Activated CD4-positive, alpha-beta memory T cell treated with anti-CD3 and anti-CD28 coated beads for 36 hours (primary cell): ENCODE measurements at regions not wholly inside any gene's neighbourhood (a gene's known extent, or its start where the extent isn't known, plus 50 kb on each side); places are given as distances from the start of the nearest gene placed in this dataset.
"Not testable (repeated sequence)": the region's sequence is repeated elsewhere in the genome, so short reads cannot be mapped to it uniquely, and the experiment has no call there.

Experiments used
- CTCF ChIA-PET: fragments of 350-600 bp; sonication (Branson Sonifier 250); formaldehyde crosslinking; loops from one replicate; lab custom pipeline; 2021; ENCODE audit warnings: antibody characterized with exemption, inconsistent platforms; lab: Charles Lee
- POLR2A ChIA-PET: fragments of 350-600 bp; sonication (Branson Sonifier 250); formaldehyde crosslinking; loops from one replicate; lab custom pipeline; 2021; ENCODE audit warnings: antibody characterized with exemption; lab: Charles Lee
- DNase-seq: peaks from one replicate; pipeline ENCODE4 v3.0.0-alpha.2; 2020
- H3K27ac Mint-ChIP-seq: one replicate; pipeline ENCODE4 v1.8.0; 2021; ENCODE audit warnings: mixed read lengths
- H3K27me3 Mint-ChIP-seq: one replicate; pipeline ENCODE4 v1.8.0; 2021; ENCODE audit warnings: mixed read lengths
- H3K36me3 Mint-ChIP-seq: one replicate; pipeline ENCODE4 v1.8.0; 2021; ENCODE audit warnings: mixed read lengths
- H3K4me1 Mint-ChIP-seq: one replicate; pipeline ENCODE4 v1.8.0; 2021; ENCODE audit warnings: low read depth, mixed read lengths
- H3K4me3 Mint-ChIP-seq: one replicate; pipeline ENCODE4 v1.8.0; 2021; ENCODE audit warnings: mild to moderate bottlenecking, mixed read lengths
- H3K9me3 Mint-ChIP-seq: one replicate; pipeline ENCODE4 v1.8.0; 2021; ENCODE audit warnings: mixed read lengths
- intact Hi-C: fragments of 100-400 bp; cut with micrococcal nuclease; formaldehyde crosslinking; loops from one replicate; pipeline ENCODE4 v1.15.1; 2023

DNA sequence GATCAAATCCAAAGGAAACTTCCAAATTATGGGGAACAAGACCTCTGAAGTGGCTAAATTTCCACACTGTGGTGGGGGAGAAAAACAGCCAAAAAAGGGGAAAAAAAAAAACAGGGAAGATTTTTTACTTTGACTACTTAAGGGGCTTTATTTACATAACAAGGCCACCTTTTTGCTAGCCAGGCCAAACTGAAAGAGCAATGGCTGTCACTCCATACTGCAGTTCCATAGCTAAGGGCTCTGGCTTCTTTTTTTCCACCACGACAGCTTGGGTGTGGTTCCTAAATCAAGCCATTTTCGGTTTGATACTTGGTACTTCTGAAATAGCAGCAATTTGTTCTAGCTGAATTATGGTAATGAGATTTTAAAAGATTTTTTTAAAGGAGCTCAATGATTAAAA lies 76.4 kb upstream of the ANTXRL start:
- CTCF ChIA-PET, H3K27ac Mint-ChIP-seq, H3K36me3 Mint-ChIP-seq, intact Hi-C loops, H3K27me3 Mint-ChIP-seq, H3K4me3 Mint-ChIP-seq, DNase-seq, H3K4me1 Mint-ChIP-seq, H3K9me3 Mint-ChIP-seq, POLR2A ChIA-PET: not testable (repeated sequence)

DNA sequence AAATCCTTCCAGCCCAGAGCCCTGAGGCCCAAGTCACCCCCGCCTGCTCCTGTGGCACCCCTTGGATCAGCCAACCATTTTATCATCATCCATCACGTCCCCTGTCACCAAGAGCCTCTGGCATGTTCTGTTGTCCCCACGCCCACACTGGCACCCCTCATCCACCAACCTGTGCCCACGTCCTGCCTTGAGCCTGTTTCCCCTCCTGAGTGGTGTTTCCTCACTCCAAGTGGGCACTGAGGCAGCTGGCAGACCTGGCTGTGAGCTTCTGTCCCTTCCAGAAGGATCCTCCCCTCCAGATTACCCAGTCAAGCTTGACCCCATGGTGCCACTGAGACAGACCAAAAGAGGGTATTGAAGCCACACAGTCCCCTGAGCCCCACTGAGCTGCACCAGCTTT lies 71.4 kb upstream of the ANTXRL start:
- Mint-ChIP-seq H3K36me3 (peaks cover 10% of the 10 kb centered on the region), H3K4me3 (no peak overlapping the region), H3K27me3 (no peaks in the 10 kb centered on the region), H3K9me3 (no peaks in the 10 kb centered on the region), H3K27ac (no peak overlapping the region), H3K4me1 (peaks cover 4% of the 10 kb centered on the region)
- intact Hi-C loops: no loop called here
- ChIA-PET POLR2A (no interaction called here), CTCF (no interaction called here)
- no peak for DNase-seq

DNA sequence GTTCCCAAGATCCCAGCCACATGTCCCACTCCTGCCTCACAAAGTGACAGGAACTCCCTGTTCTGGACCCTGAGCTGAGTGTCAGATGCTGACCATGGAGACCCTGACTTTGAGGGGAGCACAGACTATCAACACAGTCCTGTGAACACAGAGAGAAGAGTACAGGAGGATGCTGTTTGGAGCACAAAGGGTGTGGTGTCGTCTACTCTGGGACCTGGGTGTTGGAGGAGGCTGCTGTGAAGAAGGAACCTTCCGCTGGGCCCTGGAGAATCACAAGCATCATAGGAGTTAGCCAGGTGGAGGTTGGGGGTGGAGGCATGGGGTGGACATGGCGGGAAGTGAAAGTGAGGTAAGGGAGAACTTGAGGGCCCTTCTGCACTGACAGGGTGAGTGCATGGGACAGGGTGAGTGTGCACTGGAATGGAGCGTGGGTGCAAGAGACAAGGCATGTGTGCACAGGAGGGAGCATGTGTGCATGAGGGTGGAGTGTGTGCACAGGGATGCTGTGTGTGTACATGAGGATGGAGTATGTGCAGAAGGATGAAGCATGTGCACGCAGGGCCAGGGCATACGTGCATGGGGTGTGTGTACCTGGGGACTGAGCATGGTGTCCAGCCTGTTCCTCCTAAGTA lies 70.7 kb upstream of the ANTXRL start:
- Mint-ChIP-seq H3K27ac (no peak overlapping the region), H3K4me3 (no peak overlapping the region)

DNA sequence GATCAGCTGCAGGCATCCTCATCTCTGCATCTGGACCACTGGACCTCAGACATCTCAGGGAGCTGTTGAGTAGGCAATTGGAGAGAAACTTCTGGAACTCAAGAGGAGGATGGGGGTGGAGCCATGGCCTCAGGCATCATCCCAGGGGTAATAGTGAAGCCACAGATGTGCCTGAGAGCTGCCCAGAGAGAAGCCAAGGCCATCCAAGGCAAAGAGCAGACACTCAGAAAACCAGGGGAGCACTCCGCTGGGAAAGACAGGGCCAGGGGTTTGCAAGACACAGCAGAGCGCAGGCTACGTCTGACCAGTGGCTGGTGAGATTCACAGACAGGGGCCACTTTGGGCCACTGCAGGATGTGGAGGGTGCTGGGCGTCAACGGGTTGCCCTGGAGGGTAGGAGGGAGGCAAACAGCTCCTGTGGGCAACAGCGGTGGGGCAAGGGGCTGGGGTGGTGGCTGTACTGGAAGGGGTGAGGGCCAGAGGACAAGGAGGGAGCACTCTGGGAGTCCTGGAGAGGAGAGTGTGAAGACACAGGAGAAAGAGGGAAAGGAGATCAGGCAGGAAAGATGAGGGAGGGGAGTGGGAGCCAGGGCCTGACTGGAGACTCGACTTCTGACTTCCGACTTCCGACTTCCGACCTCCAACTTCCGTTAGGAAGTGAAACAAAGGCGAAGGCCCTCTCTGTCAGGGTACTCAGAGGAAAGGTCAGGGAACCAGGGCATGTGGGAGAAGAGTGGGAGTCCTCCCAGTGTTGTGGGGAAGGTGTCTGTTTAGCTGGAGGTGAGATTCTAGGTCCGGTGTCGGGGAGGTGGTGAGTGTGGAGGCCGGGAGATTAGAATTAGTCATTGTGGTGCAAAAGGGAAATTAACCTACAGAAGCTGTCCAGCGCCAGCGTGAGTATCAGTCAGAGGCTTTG lies 69.7 kb upstream of the ANTXRL start:
- H3K27ac Mint-ChIP-seq: no peak overlapping the region
- H3K9me3 Mint-ChIP-seq: no peaks in the 10 kb centered on the region
- POLR2A ChIA-PET: no interaction called here
- peaks cover 4% of the 10 kb centered on the region for H3K4me1 Mint-ChIP-seq
- no peak overlapping the region for H3K4me3 Mint-ChIP-seq
- peaks cover 10% of the 10 kb centered on the region for H3K36me3 Mint-ChIP-seq
- intact Hi-C loops: no loop called here
- CTCF ChIA-PET: no interaction called here
- H3K27me3 Mint-ChIP-seq: no peaks in the 10 kb centered on the region
- no peak for DNase-seq

More for the DNA sequence above, 70.7 kb upstream of the ANTXRL start:
- intact Hi-C loops: no loop called here
- Mint-ChIP-seq H3K9me3 (no peaks in the 10 kb centered on the region), H3K4me1 (peaks cover 4% of the 10 kb centered on the region), H3K27me3 (no peaks in the 10 kb centered on the region), H3K36me3 (peaks cover 10% of the 10 kb centered on the region)
- ChIA-PET CTCF (no interaction called here), POLR2A (no interaction called here)
- no peak for DNase-seq

DNA sequence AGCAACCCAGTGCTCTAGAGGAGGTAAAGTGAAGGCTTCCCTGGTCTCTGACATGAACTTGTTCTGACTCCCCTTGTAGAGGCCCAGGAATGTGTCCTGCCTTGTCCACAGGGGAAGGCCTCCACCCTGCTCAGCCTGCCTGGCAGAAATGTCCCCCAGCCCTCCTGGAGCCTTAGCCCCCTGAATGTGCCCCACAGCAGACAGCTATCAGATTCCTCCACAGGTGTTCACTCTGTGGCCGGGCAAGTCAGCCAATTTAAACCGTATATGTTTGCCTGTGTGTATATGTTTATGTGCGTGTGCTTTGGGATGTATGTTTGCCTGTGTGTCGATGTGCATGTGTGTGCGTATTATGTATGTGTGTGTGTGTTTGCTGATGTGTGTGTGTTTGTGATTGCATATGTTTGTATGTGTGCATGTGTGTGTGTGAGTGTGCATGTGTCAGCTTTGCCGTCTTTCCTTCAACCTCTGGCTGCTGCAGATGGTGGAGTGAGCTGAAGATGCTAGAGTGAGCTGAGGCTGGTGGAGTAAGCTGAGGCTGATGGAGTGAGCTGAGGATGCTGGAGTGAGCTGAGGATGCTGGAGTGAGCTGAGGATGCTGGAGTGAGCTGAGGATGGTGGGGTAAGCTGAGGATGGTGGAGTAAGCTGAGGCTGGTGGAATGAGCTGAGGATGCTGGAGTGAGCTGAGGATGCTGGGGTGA lies 68.9 kb upstream of the ANTXRL start:
- CTCF ChIA-PET: interaction anchor here (1.0 kb wide), 1 partner anchor 11 kb away, joined by 3 read pairs; no protein-coding TSS in a partner anchor
- H3K4me1 Mint-ChIP-seq: peaks cover 4% of the 10 kb centered on the region

DNA sequence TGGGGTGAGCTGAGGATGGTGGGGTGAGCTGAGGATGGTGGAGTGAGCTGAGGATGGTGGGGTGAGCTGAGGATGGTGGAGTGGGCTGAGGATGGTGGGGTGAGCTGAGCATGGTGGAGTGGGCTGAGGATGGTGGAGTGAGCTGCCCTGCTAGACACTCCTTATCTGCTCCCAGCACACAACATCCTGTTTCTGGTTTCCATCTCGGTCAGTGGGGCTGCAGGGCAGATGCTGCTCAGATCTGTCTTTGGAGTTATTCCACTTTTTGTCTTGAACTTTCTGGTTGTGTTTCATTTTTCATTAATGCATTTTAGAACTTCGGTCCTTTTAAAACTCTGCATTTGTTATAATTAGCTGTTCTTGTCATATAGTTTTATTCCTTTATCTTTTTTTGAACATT lies 67.9 kb upstream of the ANTXRL start:
- CTCF ChIA-PET: interaction anchor here (0.6 to 1.0 kb wide), 2 partner anchors 10 to 829 kb away, joined by 3 to 4 read pairs; no protein-coding TSS in a partner anchor
- H3K27ac Mint-ChIP-seq: no peak overlapping the region
- peaks cover 10% of the 10 kb centered on the region for H3K36me3 Mint-ChIP-seq
- H3K27me3 Mint-ChIP-seq: no peaks in the 10 kb centered on the region
- POLR2A ChIA-PET: no interaction called here
- H3K4me1 Mint-ChIP-seq: peaks cover 4% of the 10 kb centered on the region
- DNase-seq: no peak
- H3K4me3 Mint-ChIP-seq: no peak overlapping the region
- no peaks in the 10 kb centered on the region for H3K9me3 Mint-ChIP-seq
- intact Hi-C loops: no loop called here

More for the DNA sequence above, 68.9 kb upstream of the ANTXRL start:
- Mint-ChIP-seq H3K4me3 (no peak overlapping the region), H3K36me3 (peaks cover 10% of the 10 kb centered on the region), H3K27me3 (no peaks in the 10 kb centered on the region), H3K27ac (no peak overlapping the region), H3K9me3 (no peaks in the 10 kb centered on the region)
- POLR2A ChIA-PET: no interaction called here
- intact Hi-C loops: no loop called here
- no peak for DNase-seq

DNA sequence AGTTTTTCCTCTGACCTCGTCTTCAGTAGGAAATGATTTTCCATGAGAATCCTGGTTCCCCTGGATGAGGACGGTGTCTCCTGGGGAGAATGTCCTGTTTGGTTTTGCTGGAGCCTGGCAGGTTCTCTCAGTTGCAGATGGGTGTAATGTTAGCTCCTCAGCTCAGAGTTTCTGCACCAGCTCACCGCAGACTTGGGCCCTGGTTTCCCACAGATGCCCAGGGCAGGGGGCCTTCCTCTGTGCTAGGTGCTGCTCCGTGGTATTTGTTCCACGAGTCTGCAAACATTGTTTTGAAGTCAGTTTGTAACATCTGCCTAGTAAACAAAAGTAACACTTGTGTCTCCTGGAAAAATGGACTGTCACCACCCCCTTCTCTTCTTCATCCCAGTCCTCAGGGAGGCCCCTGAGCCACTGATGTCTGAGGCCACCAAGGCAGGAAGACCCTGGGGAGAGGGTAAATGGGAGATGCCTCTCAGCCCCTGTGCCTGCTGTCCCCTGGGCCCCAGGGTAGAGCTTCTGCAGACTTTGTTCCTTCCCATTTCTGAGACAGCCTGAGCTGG lies 67.3 kb upstream of the ANTXRL start:
- DNase-seq, H3K9me3 Mint-ChIP-seq, intact Hi-C loops, POLR2A ChIA-PET, H3K4me1 Mint-ChIP-seq, H3K4me3 Mint-ChIP-seq, H3K27me3 Mint-ChIP-seq, H3K27ac Mint-ChIP-seq: not testable (repeated sequence)
- H3K36me3 Mint-ChIP-seq: peaks cover 10% of the 10 kb centered on the region
- CTCF ChIA-PET: interaction anchor here (0.6 to 1.3 kb wide), 2 partner anchors 10 to 828 kb away, joined by 3 to 4 read pairs; no protein-coding TSS in a partner anchor

DNA sequence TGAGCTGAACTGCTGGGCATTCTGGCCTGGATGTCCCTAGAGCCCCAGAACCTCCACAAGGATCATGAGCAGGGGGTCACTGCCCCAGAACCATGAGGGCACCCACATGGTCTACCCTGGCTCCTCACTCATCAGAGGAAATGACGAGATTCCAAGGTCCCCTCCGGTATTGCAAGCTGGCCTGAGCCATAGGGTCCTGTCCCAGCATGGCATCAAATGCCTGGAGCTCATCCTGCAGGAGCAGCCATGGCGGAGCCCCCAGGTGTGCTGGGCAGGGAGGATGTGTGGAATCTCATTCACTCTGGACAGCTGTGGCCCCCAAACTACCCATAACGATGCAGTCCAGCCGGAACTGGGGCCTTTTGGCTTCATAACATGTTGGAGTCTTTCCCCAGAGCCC lies 66.6 kb upstream of the ANTXRL start:
- H3K4me1 Mint-ChIP-seq: peaks cover 4% of the 10 kb centered on the region
- H3K9me3 Mint-ChIP-seq: no peaks in the 10 kb centered on the region
- no peak for DNase-seq
- ChIA-PET POLR2A (no interaction called here), CTCF (interaction anchor here (1.3 kb wide), 1 partner anchor 9 kb away, joined by 3 read pairs; no protein-coding TSS in a partner anchor)
- no peaks in the 10 kb centered on the region for H3K27me3 Mint-ChIP-seq
- H3K4me3 Mint-ChIP-seq: no peak overlapping the region
- no peak overlapping the region for H3K27ac Mint-ChIP-seq
- peaks cover 10% of the 10 kb centered on the region for H3K36me3 Mint-ChIP-seq
- intact Hi-C loops: loop anchor here (10.0 kb wide), 1 partner anchor 105 kb away; no protein-coding TSS in a partner anchor

DNA sequence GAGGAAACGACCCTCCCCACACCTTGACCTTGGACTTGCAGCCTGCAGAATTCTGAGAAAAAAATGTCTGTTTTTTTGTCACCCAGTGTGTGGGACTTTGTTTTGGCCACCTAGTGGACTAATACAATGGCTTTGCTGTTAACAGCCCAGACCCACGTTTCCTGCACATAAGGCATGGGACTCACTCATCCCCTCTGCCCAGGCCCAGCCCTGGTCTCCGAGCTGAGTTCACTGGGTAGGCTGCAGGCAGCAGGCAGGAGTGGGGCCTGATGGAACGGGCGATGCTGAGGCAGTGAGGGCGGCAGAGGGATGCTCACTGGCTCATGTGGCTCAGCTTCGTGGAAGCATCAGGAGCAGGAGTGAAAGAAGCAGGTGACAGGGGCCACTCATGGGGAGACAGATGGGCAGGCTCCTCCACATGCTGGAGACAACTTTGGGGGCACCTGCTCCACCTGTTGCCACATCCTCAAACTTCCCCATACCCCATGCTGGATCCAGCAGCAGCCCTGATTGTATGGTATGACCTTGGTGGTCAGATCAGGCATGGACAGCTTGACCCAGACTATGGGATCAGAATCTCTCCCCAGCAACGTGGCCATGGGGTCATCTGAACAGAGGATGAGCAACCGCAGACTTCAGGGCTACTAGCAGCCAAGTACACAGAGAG lies 65.8 kb upstream of the ANTXRL start:
- Mint-ChIP-seq H3K4me3 (no peak overlapping the region), H3K9me3 (no peaks in the 10 kb centered on the region), H3K27ac (no peak overlapping the region), H3K27me3 (no peaks in the 10 kb centered on the region), H3K36me3 (peaks cover 10% of the 10 kb centered on the region), H3K4me1 (peaks cover 4% of the 10 kb centered on the region)
- ChIA-PET CTCF (interaction anchor here (1.3 kb wide), 1 partner anchor 9 kb away, joined by 3 read pairs; no protein-coding TSS in a partner anchor), POLR2A (no interaction called here)
- intact Hi-C loops: loop anchor here (10.0 kb wide), 1 partner anchor 104 kb away; no protein-coding TSS in a partner anchor
- DNase-seq: no peak

DNA sequence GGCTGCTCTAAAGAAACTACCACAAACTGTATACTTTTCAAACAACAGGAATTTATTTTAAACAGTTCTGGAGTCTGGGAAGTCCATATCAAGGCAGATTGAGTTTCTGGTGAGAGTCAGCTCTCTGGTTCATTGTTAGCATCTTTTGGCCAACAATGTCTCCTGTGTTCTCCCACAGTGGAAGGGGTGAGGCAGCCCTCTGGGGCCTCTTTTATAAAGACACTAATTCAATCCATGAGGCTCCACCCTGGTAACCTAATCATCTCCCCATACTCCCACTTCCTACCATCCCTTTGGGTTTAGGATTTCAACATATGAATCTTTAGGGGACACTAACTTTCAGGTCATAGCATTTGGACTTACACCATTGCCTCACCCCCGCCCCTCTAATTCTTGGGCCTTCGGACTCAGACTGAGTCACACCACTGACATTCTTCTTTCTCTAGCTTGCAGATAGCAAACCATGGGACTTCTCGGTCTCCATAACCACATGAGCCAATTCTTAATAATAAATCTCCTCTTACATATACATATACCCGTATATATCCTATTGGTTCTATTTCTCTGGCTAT lies 64.3 kb upstream of the ANTXRL start:
- Mint-ChIP-seq H3K4me1 (peaks cover 4% of the 10 kb centered on the region), H3K27me3 (no peaks in the 10 kb centered on the region), H3K27ac (no peak overlapping the region), H3K4me3 (no peak overlapping the region), H3K36me3 (peaks cover 6% of the 10 kb centered on the region), H3K9me3 (no peaks in the 10 kb centered on the region)
- ChIA-PET CTCF (interaction anchor here (0.9 kb wide), 1 partner anchor 12 kb away, joined by 3 read pairs; no protein-coding TSS in a partner anchor), POLR2A (no interaction called here)
- DNase-seq: no peak
- intact Hi-C loops: loop anchor here (10.0 kb wide), 1 partner anchor 102 kb away; no protein-coding TSS in a partner anchor

DNA sequence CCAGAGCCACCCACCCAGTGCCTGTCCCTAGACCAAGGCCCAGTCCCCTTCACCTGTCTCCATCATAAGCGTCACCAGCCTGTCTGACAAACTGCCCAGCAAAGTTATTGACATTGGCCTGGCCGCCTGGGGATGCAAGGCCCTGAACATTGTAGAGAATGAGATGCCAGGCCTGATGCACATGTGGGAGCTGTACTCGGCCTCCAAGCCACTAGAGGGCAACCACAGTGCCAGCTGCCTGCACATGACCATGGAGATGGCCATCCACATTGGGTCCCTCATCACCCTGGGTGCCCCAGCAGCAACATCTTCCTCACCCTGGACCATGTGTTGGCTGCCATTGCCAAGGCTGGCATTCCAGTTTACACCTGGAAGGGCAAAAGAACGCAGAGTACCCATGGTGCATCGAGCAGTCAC lies 63.7 kb upstream of the ANTXRL start:
- H3K27me3 Mint-ChIP-seq: no peaks in the 10 kb centered on the region
- POLR2A ChIA-PET: no interaction called here
- H3K9me3 Mint-ChIP-seq: no peaks in the 10 kb centered on the region
- no peak overlapping the region for H3K4me3 Mint-ChIP-seq
- peak; percentile 32 for DNase-seq
- H3K4me1 Mint-ChIP-seq: peaks cover 2% of the 10 kb centered on the region
- intact Hi-C loops: loop anchor here (10.0 kb wide), 1 partner anchor 102 kb away; no protein-coding TSS in a partner anchor
- no peak overlapping the region for H3K27ac Mint-ChIP-seq
- peaks cover 4% of the 10 kb centered on the region for H3K36me3 Mint-ChIP-seq
- CTCF ChIA-PET: interaction anchor here (0.9 kb wide), 1 partner anchor 11 kb away, joined by 3 read pairs; no protein-coding TSS in a partner anchor
